Glutamatergic neuron (in vitro differentiated cells): ENCODE measurements at regions not wholly inside any gene's neighbourhood (a gene's known extent, or its start where the extent isn't known, plus 50 kb on each side); places are given as distances from the start of the nearest gene placed in this dataset.
"Not testable (repeated sequence)": the region's sequence is repeated elsewhere in the genome, so short reads cannot be mapped to it uniquely, and the experiment has no call there.

Source experiments
- DNase-seq: peaks from one replicate; pipeline ENCODE4 v3.0.0; 2022
- H3K27ac Mint-ChIP-seq: one replicate; pipeline ENCODE4 v1.8.0; 2020; ENCODE audit warnings: mild to moderate bottlenecking, mixed read lengths, inconsistent platforms; ENCODE audit not compliant: unreplicated experiment
- H3K27me3 Mint-ChIP-seq: one replicate; pipeline ENCODE4 v1.8.0; 2020; ENCODE audit warnings: mild to moderate bottlenecking, moderate library complexity, mixed read lengths, inconsistent platforms; ENCODE audit not compliant: unreplicated experiment
- H3K36me3 Mint-ChIP-seq: one replicate; pipeline ENCODE4 v1.8.0; 2020; ENCODE audit warnings: mild to moderate bottlenecking, mixed read lengths, inconsistent platforms; ENCODE audit not compliant: unreplicated experiment
- H3K4me1 Mint-ChIP-seq: one replicate; pipeline ENCODE4 v1.8.0; 2020; ENCODE audit warnings: mild to moderate bottlenecking, low read depth, mixed read lengths, inconsistent platforms; ENCODE audit not compliant: unreplicated experiment
- H3K4me3 Mint-ChIP-seq: one replicate; pipeline ENCODE4 v1.8.0; 2020; ENCODE audit warnings: mild to moderate bottlenecking, mixed read lengths, inconsistent platforms; ENCODE audit not compliant: unreplicated experiment
- H3K9me3 Mint-ChIP-seq: one replicate; pipeline ENCODE4 v1.8.0; 2020; ENCODE audit warnings: mild to moderate bottlenecking, moderate library complexity, mixed read lengths, inconsistent platforms; ENCODE audit not compliant: unreplicated experiment
- TF ChIP-seq, protein P1 (sequence below): fragments of 200-600 bp; sonication (generic); IDR thresholded peaks from one replicate; pipeline ENCODE4 v1.5.0; 2021; ENCODE audit not compliant: partially characterized antibody, unreplicated experiment

DNA sequence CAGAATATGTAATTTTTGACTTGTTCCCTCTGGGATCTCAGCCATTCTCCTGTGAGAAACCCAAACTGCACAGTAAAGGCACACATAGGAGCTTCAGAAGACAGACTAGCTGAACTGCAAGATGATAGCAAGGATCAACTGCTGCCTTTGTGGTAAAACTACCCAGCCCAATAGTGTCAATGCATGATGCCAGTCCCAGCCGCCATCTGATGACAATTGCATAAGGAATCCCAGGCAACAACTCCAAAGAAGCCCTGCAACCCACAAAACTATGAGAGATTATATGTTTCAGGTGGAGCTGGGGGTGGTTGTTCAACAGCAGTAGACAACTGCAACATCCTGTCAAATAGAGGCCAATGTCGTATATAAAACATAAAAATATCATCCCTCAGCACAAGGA, 192.4 kb upstream of the ARPP21 start:
- H3K27me3 Mint-ChIP-seq, result no peaks in the 10 kb centered on the region
- no peak for DNase-seq
- no peak overlapping the region for H3K4me3 Mint-ChIP-seq
- no peaks in the 10 kb centered on the region for H3K36me3 Mint-ChIP-seq
- H3K9me3 Mint-ChIP-seq, result no peaks in the 10 kb centered on the region
- no peak overlapping the region for H3K27ac Mint-ChIP-seq
- TF ChIP-seq, protein P1, sequence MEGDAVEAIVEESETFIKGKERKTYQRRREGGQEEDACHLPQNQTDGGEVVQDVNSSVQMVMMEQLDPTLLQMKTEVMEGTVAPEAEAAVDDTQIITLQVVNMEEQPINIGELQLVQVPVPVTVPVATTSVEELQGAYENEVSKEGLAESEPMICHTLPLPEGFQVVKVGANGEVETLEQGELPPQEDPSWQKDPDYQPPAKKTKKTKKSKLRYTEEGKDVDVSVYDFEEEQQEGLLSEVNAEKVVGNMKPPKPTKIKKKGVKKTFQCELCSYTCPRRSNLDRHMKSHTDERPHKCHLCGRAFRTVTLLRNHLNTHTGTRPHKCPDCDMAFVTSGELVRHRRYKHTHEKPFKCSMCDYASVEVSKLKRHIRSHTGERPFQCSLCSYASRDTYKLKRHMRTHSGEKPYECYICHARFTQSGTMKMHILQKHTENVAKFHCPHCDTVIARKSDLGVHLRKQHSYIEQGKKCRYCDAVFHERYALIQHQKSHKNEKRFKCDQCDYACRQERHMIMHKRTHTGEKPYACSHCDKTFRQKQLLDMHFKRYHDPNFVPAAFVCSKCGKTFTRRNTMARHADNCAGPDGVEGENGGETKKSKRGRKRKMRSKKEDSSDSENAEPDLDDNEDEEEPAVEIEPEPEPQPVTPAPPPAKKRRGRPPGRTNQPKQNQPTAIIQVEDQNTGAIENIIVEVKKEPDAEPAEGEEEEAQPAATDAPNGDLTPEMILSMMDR, result no peak
- no peaks in the 10 kb centered on the region for H3K4me1 Mint-ChIP-seq

DNA sequence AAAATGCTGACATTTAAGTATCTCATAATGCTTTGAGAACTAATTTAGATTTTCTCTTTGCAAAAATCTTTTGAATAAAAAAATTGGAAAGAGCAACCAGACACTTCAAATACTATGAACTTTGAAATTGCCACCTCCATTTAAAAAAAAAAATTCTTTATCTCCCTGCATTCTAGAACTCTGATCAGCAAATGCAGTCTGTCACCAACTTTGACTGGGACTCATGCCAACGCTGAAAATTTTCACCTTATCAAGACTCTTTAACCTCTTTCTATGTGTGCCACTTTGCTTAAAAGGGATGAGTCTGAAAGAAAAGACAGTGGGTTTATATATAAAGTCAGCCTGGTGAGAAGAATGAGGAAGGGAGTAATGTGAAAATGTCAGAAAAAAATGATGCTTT, 191.2 kb upstream of the ARPP21 start:
- Mint-ChIP-seq H3K27me3 (no peaks in the 10 kb centered on the region), H3K4me3 (no peak overlapping the region), H3K9me3 (peaks cover 2% of the 10 kb centered on the region), H3K27ac (no peak overlapping the region), H3K4me1 (no peaks in the 10 kb centered on the region), H3K36me3 (no peaks in the 10 kb centered on the region)
- TF ChIP-seq, protein P1, result no peak
- DNase-seq, result no peak

DNA sequence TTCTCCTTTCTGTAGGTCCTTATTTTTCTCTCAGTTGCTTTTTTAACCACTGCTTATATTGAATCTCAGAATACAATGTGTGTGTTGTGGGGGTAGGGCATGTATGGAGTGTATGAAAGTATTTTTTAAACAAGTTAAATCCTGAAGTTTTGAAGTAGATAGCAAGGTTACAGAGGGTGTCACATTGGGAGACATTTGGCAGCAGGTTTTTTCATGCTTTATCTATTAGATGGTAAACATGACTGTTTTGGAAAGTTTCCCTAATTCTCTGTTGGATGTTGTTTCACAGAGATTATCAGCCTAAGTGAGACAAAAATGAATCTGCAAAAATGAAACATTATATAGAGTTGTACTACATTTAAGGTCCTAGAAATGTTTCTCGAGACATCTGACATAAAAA, 190.6 kb upstream of the ARPP21 start:
- no peak overlapping the region for H3K4me3 Mint-ChIP-seq
- DNase-seq, result no peak
- H3K4me1 Mint-ChIP-seq, result no peaks in the 10 kb centered on the region
- TF ChIP-seq, protein P1, result no peak
- H3K9me3 Mint-ChIP-seq, result peaks cover 2% of the 10 kb centered on the region
- H3K36me3 Mint-ChIP-seq, result peaks cover 5% of the 10 kb centered on the region
- H3K27me3 Mint-ChIP-seq, result no peaks in the 10 kb centered on the region
- no peak overlapping the region for H3K27ac Mint-ChIP-seq

DNA sequence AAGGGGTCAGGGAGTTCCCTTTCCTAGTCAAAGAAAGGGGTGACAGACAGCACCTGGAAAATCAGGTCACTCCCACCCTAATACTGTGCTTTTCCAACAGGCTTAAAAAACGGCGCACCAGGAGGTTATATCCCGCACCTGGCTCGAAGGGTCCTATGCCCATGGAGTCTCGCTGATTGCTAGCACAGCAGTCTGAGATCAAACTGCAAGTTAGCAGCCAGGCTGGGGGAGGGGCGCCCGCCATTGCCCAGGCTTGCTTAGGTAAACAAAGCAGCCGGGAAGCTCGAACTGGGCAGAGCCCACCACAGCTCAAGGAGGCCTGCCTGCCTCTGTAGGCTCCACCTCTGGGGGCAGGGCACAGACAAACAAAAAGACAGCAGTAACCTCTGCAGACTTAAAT, 184.5 kb upstream of the ARPP21 start:
- not testable (repeated sequence) for H3K4me1 Mint-ChIP-seq, H3K27me3 Mint-ChIP-seq, H3K4me3 Mint-ChIP-seq, H3K9me3 Mint-ChIP-seq, DNase-seq, H3K27ac Mint-ChIP-seq
- H3K36me3 Mint-ChIP-seq, result peaks cover 20% of the 10 kb centered on the region

DNA sequence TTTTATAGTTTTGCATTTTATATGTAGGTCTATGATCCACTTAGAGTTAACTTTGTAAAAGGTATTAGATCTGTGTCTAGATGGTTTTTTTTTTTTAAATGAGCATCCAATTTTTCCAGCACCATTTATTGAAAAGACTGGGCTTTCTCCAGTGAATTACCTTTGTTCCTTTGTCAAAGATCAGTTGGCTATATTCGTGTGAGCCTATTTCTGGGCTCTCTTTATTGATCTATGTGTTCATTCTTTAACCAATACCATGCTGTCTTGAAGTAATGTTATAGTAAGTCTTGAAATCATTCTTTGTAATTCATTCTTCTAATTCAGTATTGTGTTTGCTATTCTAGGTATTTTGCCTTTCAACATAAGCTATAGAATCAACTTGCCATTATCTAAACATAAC, 165.4 kb upstream of the ARPP21 start:
- Mint-ChIP-seq H3K27me3 (no peaks in the 10 kb centered on the region), H3K36me3 (no peaks in the 10 kb centered on the region), H3K9me3 (peaks cover 1% of the 10 kb centered on the region), H3K4me1 (no peaks in the 10 kb centered on the region), H3K4me3 (no peak overlapping the region), H3K27ac (no peak overlapping the region)
- no peak for DNase-seq
- TF ChIP-seq, protein P1, result no peak

DNA sequence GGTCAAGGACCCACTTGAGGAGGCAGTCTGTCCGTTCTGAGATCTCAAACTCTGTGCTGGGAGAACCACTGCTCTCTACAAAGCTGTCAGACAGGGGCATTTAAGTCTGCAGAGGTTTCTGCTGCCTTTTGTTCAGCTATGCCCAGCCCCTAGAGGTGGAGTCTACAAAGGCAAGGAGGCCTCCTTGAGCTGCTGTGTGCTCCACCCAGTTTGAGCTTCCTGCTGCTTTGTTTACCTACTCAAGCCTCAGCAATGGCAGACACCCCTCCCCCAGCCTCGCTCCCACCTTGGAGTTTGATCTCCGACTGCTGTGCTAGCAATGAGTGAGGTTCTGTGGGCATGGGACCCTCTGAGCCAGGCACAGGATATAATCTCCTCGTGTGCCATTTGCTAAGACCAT, 156.8 kb upstream of the ARPP21 start:
- H3K9me3 Mint-ChIP-seq, H3K4me1 Mint-ChIP-seq, H3K27me3 Mint-ChIP-seq, H3K27ac Mint-ChIP-seq, DNase-seq, H3K4me3 Mint-ChIP-seq, H3K36me3 Mint-ChIP-seq: not testable (repeated sequence)
